SK-MEL-5 (cell line): ENCODE measurements at regions not wholly inside any gene's neighbourhood (a gene's known extent, or its start where the extent isn't known, plus 50 kb on each side); places are given as distances from the start of the nearest gene placed in this dataset.

Source experiments
- DNase-seq: peaks from one replicate; pipeline ENCODE4 v3.0.0-alpha.2; 2016; ENCODE audit warnings: low read depth, low spot score
- in situ Hi-C: cut with HindIII; loops from 2 replicates; pipeline ENCODE4 v1.10.0; 2016; ENCODE audit warnings: low sequenced_read_pairs, high pct_unique_total_duplicates, low pct_unique_long_range_greater_than_20kb
- small RNA-seq, 2 experiments: library from RNA; depleted of rRNA; stranded (forward); fragments of <200 nt; gene quantifications; one replicate each; pipeline ENCODE3, GENCODE V24; 2014

DNA sequence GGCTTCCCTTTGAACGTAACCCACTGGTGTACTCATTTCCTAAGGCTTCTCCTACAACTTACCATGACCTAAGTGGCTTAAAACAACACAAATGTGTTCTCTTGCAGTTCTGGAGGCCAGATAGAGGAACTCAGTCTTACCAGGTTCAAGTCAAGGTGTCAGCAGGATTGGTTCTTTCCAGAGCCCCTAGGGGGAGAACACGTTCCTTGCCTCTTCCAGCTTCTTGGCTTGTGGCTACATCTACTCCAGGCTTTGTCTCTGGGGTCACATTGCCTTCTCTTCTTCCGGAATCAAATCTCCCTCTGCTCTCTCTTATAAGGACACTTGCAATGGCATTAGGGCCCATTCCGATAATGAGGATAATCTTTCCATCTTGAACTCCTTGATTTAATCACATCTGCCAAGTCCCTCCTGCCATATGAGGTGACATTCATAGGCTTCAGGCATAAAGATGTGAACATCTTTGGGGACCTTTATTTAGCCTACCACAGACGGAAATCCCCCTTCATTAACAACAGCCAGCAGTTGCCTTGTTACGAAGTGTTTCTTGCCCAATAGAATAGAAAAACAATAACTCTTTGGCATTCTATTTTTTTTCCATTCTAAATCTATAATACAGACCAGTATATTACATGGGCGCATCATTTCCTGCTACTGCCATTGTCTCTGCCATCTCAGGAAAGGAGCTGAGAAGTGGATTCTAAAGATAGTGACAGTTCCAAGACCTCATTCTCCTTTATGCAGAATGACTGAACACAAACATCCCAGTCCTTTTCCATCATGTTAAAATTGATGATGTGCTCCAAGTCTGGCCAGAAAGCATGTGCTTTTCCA, 362.0 kb downstream of the ZNF521 start:
- peak; percentile 47 for DNase-seq
- in situ Hi-C loops: no loop called here

DNA sequence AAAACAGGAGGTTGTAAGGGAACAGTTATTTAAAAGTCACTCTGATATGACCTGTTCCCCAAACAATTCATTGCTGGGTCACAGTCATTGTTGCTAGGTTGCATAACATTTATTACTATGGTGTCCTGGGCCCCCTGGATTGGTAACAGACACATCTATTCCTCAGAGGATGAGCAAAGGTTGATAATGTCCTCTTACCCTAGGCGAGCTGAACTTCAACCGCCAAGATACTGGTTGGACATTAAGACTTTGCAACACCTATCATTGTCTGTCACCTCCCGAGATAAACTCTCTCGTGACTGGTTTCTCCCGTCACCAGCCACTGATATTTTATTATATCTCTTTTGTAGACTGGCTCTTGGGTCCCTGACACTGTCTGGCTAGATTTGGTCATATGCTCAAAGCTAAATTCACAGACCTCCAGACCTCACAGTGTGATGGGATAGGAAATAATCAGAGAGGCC, 361.3 kb downstream of the ZNF521 start:
- in situ Hi-C loops: no loop called here
- no peak for DNase-seq

GRCh38 chr18:24991141-24992060, 360.6 kb downstream of the ZNF521 start:
- in situ Hi-C loops: no loop called here
- no peak for DNase-seq

DNA sequence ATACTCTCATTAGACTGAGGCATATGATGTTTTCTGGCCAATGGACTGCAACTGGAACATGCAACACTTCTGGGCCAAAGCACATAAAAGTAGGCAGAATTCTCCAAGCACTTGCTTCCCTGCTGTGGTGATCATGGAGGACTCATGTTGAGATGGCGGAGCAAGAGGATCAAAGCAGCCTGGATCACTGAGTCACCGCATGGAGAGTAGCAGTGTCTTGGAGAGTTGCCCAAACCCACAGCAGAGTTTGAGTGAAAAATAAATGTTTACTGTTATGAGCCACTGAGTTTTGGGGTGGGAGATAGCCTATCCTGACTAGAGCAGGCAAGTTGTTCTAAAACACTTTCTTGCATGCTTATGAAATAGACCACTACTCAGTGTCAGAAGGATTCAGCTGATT, 359.5 kb downstream of the ZNF521 start:
- no peak for DNase-seq
- in situ Hi-C loops: no loop called here

- in situ Hi-C loops: no loop called here
- no peak for DNase-seq
These were observed 358.3 kb downstream of the ZNF521 start for GRCh38 chr18:24993628-24994027.

DNA sequence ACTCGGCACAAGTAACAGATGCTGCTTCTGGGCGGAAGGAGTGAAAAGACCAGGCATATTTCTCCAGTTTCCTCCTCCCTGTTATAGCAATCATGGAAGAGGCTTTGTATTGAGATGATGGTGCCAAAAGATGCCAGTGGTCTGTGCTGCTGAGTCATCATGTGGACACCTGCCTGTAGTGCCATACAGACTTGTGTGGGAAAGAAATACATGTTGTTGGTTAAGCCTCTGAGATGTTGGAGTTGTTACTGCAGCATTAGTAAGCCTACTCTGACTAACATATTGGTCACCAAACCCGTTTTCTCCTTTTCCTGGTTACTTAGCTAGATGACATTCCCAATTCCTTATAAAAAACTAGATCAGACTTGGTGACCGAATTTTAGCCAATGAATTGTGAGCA, 356.9 kb downstream of the ZNF521 start:
- no peak for DNase-seq
- in situ Hi-C loops: no loop called here

DNA sequence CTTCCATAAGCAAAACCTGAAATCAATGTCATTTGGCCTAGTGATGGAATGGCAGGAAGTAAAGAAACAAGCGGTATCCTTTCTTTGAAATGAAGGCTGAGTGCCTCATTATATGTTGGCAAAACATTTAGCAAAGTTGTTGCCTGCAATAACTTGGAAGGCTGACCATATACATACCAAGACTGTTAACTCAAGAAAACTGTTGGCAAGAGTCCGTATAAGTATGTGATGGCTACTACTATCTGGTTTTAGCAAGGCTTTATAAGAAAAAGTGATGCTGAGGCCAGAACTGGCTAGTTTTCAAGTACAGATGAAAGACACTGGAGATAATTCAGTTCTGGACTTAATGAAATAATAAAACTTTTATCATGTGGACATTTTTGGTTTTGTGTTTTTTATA, 356.2 kb downstream of the ZNF521 start:
- in situ Hi-C loops: no loop called here

GRCh38 chr18:24999650-25000267, 352.2 kb downstream of the ZNF521 start:
- DNase-seq: no peak
- in situ Hi-C loops: no loop called here

More for the DNA sequence above, 356.2 kb downstream of the ZNF521 start:
- DNase-seq: no peak

GRCh38 chr18:25001803-25002202, 350.2 kb downstream of the ZNF521 start:
- no peak for DNase-seq

GRCh38 chr18:25005541-25006403, 346.2 kb downstream of the ZNF521 start:
- DNase-seq: no peak
- in situ Hi-C loops: no loop called here

More at GRCh38 chr18:25001803-25002202, 350.2 kb downstream of the ZNF521 start:
- in situ Hi-C loops: no loop called here

- in situ Hi-C loops: no loop called here
- DNase-seq: no peak
These were observed 341.2 kb downstream of the ZNF521 start for GRCh38 chr18:25010623-25011374.

Small RNA genes lying in the stretch of these regions (small RNA-seq; reads per million reads assigned to genes)
- 0 reads per million in 2 experiments for gene PPIAP57
